GM06990 (cell line): ENCODE measurements at regions not wholly inside any gene's neighbourhood (a gene's known extent, or its start where the extent isn't known, plus 50 kb on each side); places are given as distances from the start of the nearest gene placed in this dataset.

Experiments used
- DNase-seq: peaks from one replicate; pipeline ENCODE4 v3.0.0-alpha.2; 2011; ENCODE audit not compliant: insufficient read length; ENCODE audit errors: extremely low read depth
- H3K27me3 ChIP-seq: replicated peaks from 2 replicates; pipeline ENCODE4 v1.6.0; 2011; ENCODE audit warnings: low read length; ENCODE audit not compliant: control insufficient read depth, insufficient read depth
- H3K36me3 ChIP-seq: 2 replicates; pipeline ENCODE4 v1.5.1; 2011; ENCODE audit warnings: low read length; ENCODE audit not compliant: control insufficient read depth, insufficient read depth
- H3K4me3 ChIP-seq: replicated peaks from 2 replicates; pipeline ENCODE4 v1.5.1; 2011; ENCODE audit warnings: low read depth, mild to moderate bottlenecking, control low read depth, low read length
- TF ChIP-seq, protein P1 (sequence below): IDR thresholded peaks from 2 replicates; pipeline ENCODE4 v1.5.1; 2011; ENCODE audit warnings: low read length, control low read depth, mild to moderate bottlenecking, inconsistent platforms; ENCODE audit not compliant: insufficient read depth, poor library complexity, severe bottlenecking

GRCh38 chr6:119612176-119612891 lies 262.8 kb upstream of the MAN1A1 start:
- TF ChIP-seq, protein P1, sequence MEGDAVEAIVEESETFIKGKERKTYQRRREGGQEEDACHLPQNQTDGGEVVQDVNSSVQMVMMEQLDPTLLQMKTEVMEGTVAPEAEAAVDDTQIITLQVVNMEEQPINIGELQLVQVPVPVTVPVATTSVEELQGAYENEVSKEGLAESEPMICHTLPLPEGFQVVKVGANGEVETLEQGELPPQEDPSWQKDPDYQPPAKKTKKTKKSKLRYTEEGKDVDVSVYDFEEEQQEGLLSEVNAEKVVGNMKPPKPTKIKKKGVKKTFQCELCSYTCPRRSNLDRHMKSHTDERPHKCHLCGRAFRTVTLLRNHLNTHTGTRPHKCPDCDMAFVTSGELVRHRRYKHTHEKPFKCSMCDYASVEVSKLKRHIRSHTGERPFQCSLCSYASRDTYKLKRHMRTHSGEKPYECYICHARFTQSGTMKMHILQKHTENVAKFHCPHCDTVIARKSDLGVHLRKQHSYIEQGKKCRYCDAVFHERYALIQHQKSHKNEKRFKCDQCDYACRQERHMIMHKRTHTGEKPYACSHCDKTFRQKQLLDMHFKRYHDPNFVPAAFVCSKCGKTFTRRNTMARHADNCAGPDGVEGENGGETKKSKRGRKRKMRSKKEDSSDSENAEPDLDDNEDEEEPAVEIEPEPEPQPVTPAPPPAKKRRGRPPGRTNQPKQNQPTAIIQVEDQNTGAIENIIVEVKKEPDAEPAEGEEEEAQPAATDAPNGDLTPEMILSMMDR = no peak
- Histone ChIP-seq H3K27me3 (no peaks in the 10 kb centered on the region), H3K4me3 (no peak overlapping the region), H3K36me3 (no peaks in the 10 kb centered on the region)
- DNase-seq = no peak

DNA sequence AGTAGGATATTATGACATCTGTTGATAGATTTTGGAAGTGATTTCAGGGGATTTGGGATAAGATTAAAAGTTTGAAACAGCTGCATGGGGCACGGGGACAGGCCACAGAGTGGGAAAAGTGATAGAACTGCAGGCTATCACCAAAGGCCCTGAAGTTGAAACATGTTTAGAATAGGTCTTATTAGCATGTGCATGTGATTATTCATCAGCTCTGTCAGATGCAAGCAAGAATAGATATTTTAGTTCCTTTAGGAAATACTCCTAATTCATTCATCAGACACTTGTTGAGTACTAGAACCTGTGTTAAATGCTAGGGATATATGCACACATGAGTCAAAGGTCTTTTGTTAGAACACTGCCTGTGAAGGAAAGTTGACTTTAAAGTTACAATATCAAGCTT lies 261.2 kb upstream of the MAN1A1 start:
- TF ChIP-seq, protein P1 = no peak
- no peak overlapping the region for H3K4me3 ChIP-seq
- no peaks in the 10 kb centered on the region for H3K36me3 ChIP-seq
- no peaks in the 10 kb centered on the region for H3K27me3 ChIP-seq
- DNase-seq = no peak

- no peak for DNase-seq
- TF ChIP-seq, protein P1 = no peak
Observed at GRCh38 chr6:119610265-119610664, 260.7 kb upstream of the MAN1A1 start.

GRCh38 chr6:119609865-119610264 lies 260.3 kb upstream of the MAN1A1 start:
- TF ChIP-seq, protein P1 = no peak
- H3K27me3 ChIP-seq = no peaks in the 10 kb centered on the region

More at GRCh38 chr6:119610265-119610664, 260.7 kb upstream of the MAN1A1 start:
- H3K4me3 ChIP-seq = no peak overlapping the region
- no peaks in the 10 kb centered on the region for H3K27me3 ChIP-seq
- H3K36me3 ChIP-seq = no peaks in the 10 kb centered on the region

DNA sequence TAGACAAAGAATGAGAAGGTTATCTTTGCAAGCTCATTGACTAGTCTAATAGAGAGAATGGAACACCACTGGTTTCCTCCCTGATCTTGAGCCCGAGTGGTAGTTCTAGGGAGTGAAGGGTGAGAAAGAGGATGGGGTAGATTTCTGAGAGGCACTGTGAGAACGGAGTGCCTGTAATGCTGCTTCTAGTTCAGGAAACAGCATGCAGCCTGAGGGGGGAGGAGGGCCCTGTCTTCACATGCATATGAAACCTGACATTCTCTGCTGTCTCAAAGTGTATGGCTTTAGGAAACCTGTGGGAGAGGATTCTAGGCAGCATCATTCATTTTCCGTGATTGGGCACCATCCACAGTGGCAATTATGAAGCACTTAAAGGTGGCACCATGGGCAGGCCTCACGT lies 259.4 kb upstream of the MAN1A1 start:
- TF ChIP-seq, protein P1 = no peak
- Histone ChIP-seq H3K36me3 (no peaks in the 10 kb centered on the region), H3K4me3 (no peak overlapping the region), H3K27me3 (no peaks in the 10 kb centered on the region; the same call in 1 of the 2 replicates)
- DNase-seq = no peak

More at GRCh38 chr6:119609865-119610264, 260.3 kb upstream of the MAN1A1 start:
- DNase-seq = no peak
- no peaks in the 10 kb centered on the region for H3K36me3 ChIP-seq
- no peak overlapping the region for H3K4me3 ChIP-seq
